ENCODE measurements at regions not wholly inside any gene's neighbourhood (a gene's known extent, or its start where the extent isn't known, plus 50 kb on each side); places are given as distances from the start of the nearest gene placed in this dataset.

DNA sequence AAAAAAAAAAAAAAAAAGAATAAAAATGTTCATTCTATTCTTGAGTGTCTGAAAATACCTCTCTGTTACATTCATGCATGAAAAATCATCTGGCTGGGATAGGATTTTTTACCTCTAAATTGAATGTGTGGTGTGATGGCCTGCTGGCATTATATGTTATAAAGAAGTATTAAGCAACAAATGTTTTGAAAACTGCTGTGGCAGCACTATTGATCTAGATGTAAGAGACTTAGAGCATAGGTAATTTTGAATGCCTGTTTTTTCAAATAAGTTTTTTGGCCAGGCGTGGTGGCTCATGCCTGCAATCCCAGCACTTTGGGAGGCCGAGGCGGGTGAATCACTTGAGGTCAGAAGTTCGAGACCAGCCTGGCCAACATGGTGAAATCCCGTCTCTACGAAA lies 147.0 kb upstream of the LINC00305 start:
- TF ChIP-seq, protein P1, sequence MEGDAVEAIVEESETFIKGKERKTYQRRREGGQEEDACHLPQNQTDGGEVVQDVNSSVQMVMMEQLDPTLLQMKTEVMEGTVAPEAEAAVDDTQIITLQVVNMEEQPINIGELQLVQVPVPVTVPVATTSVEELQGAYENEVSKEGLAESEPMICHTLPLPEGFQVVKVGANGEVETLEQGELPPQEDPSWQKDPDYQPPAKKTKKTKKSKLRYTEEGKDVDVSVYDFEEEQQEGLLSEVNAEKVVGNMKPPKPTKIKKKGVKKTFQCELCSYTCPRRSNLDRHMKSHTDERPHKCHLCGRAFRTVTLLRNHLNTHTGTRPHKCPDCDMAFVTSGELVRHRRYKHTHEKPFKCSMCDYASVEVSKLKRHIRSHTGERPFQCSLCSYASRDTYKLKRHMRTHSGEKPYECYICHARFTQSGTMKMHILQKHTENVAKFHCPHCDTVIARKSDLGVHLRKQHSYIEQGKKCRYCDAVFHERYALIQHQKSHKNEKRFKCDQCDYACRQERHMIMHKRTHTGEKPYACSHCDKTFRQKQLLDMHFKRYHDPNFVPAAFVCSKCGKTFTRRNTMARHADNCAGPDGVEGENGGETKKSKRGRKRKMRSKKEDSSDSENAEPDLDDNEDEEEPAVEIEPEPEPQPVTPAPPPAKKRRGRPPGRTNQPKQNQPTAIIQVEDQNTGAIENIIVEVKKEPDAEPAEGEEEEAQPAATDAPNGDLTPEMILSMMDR (conservative IDR thresholded peaks at IDR 0.05) = no peak
- no peak overlapping the region for H3K27ac ChIP-seq

DNA sequence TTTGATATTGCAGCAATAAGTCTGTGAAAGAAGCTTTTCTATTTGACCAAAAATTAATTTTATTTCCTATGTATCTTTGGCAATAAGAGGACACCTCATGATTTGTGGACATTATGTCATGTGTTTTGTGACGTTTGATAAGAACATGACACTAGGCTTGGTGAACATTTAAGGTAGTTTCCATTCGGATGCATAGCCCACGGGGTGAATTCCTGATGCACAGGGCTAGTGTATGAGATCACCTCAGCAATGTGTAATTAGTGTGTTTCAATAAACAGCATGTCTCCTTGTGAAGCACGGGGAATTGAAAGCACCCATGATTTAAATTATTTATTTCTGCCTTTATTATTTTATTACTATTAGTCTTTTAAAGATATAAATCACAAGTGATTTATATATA lies 146.1 kb upstream of the LINC00305 start:
- TF ChIP-seq, protein P1 (conservative IDR thresholded peaks at IDR 0.05) = no peak
- no peak overlapping the region for H3K27ac ChIP-seq

DNA sequence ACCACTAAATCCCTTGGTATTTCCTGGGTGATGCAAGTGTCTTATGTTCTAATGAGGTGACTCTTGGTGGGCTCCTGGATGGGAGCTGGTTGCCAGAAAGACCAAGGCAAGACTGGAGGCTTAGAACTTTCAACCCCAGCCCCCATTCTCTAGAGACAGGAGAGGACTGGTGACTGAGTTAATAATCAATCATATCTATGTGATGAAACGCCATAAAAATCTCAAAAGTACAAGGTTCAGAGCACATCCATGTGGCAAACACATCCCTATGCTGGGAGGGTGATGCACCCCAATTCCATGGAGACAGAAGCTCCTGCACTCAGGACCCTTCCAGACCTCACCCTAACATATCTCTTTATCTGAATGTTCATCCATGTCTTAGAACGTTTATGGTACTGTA lies 139.5 kb upstream of the LINC00305 start:
- TF ChIP-seq, protein P1 (conservative IDR thresholded peaks at IDR 0.05) = no peak
- H3K27ac ChIP-seq = no peak overlapping the region

DNA sequence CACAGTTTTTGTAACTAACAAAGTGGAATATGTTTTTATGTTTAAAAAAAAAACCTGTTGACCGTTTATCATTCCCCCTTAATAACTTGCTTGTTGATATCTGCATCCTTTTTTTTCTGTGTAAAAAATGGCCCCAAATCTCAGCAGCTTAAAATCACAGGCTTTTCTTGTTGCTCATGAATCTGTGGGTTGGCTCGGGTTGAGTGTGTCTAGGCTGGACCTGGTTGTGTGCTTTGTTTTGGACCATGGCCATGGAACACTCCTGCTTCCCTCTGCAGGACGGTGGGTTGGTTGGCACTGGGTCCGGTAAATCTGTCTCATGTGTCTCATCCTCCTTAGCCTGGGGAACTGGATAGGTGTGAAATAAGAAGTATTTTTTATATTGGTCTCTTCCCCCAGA lies 139.0 kb upstream of the LINC00305 start:
- TF ChIP-seq, protein P1 (conservative IDR thresholded peaks at IDR 0.05) = no peak
- H3K27ac ChIP-seq = no peak overlapping the region

DNA sequence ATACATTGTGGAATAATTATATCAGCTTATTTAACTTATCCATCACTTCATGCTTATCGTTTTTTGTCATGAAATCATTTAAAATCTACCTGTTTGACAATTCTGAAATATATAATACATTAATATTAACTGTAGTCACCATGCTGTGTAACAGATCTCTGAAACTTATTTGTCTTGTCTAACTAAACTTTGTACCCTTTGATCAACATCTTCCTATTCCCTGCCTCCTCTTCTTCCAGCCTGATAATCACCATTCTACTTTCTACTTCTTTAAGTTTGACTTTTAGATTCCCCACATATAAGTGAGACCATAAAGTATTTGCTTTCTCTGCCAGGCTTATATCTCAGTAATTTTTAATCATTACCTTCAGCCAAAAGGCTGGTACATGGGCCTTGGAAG lies 134.2 kb upstream of the LINC00305 start:
- TF ChIP-seq, protein P1 (conservative IDR thresholded peaks at IDR 0.05) = no peak
- H3K27ac ChIP-seq = no peak overlapping the region

DNA sequence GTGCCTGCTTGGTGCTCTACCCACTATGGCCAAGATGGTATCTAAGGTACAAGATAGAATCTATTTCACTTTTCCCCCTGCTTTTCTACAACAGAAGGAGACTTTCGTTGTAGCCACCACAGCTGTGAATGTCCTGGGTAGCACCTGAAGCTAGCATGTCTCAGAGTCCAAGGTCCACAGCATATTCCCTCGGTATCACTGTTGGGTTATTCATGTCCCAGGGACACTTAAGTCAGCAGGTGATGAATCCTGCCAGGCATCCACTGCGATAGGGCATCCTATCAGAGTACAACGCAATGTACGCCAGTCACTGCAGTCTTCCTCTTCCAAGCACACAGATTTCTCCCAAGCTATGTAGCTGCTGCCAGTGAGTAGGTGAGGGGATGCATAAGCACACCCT lies 129.1 kb upstream of the LINC00305 start:
- TF ChIP-seq, protein P1 (conservative IDR thresholded peaks at IDR 0.05) = no peak
- no peak overlapping the region for H3K27ac ChIP-seq

DNA sequence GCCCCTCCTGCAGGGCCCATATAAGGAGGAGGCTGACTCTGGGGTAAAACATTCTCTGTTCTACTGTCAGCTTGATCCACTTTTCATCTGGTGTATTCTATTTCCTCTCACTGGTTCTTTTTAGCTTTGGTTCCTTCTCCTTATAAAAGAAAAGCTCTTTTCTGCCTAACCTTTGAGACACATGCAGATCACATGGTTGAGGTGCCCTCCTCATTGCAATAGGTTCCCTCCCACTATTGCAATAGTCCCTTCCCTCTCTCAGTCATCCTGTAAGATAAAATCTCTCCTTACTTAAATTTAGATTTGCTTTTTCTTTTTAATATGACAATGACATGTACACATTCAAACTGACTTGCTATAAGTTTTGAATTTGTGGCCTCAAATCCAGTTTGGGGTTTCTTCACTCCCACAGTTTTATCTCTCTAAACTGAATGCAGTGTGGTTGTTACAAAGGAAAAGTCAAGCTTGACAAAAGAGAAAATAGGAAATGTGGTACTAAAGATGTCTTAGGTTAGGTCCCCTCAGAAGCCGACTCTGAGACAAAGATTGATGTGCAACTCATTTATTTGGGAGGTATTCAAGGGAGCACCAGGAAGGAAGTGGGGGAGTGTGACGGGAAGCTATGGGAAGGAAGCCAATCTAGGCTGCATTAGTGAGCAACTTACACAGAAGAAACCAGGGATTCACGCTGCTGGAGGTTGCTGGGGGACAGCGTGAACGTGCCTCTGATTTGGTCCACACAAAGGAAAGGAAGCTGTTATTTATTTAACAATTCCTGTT lies 127.6 kb upstream of the LINC00305 start:
- H3K27ac ChIP-seq = no peak overlapping the region
- TF ChIP-seq, protein P1 (conservative IDR thresholded peaks at IDR 0.05) = no peak

Data from VCaP (cell line).